Caco-2 (cell line): ENCODE measurements at regions not wholly inside any gene's neighbourhood (a gene's known extent, or its start where the extent isn't known, plus 50 kb on each side); places are given as distances from the start of the nearest gene placed in this dataset.

ENCODE experiments used
- BruUV-seq: library from RNA; stranded (reverse); fragments of 400-500 nt; replicated peaks from 2 replicates; lab custom pipeline; 2021; lab: Mats Ljungman, UMichigan
- CTCF ChIA-PET: fragments of 300-600 bp; sonication (Branson Sonifier 250); formaldehyde crosslinking; loops from one replicate; lab custom pipeline; 2022; ENCODE audit warnings: antibody characterized with exemption; lab: Charles Lee
- POLR2A ChIA-PET: fragments of 300-600 bp; sonication (Branson Sonifier 250); formaldehyde crosslinking; loops from one replicate; lab custom pipeline; 2022; ENCODE audit warnings: antibody characterized with exemption; lab: Charles Lee
- DNase-seq, 2 experiments: peaks; one replicate each; pipeline versions ENCODE4 v3.0.0 to v3.0.0-alpha.2; 2020 to 2022
- H3K27me3 ChIP-seq: replicated peaks from 2 replicates; pipeline ENCODE4 v1.6.0; 2011; ENCODE audit warnings: low read length; ENCODE audit not compliant: control insufficient read depth, insufficient read depth
- H3K36me3 ChIP-seq: 2 replicates; pipeline ENCODE4 v1.5.1; 2011; ENCODE audit warnings: low read length; ENCODE audit not compliant: control insufficient read depth, insufficient read depth
- H3K4me1 ChIP-seq: fragments of 250-450 bp; sonication (Bioruptor Pico); 2 replicates; pipeline ENCODE4 v1.5.1; 2020; ENCODE audit warnings: mild to moderate bottlenecking
- H3K4me3 ChIP-seq: 2 replicates; pipeline ENCODE4 v1.5.1; 2011; ENCODE audit warnings: low read depth, mild to moderate bottlenecking, control low read depth, low read length
- H3K9me3 ChIP-seq: fragments of 250-450 bp; sonication (Bioruptor Pico); 2 replicates; pipeline ENCODE4 v1.5.1; 2020; ENCODE audit warnings: mild to moderate bottlenecking, moderate library complexity
- H3K27ac Mint-ChIP-seq: one replicate; pipeline ENCODE4 v1.8.0; 2022; ENCODE audit warnings: mixed read lengths; ENCODE audit not compliant: unreplicated experiment
- H3K27me3 Mint-ChIP-seq: one replicate; pipeline ENCODE4 v1.8.0; 2022; ENCODE audit warnings: mixed read lengths; ENCODE audit not compliant: insufficient read depth, unreplicated experiment
- H3K36me3 Mint-ChIP-seq: one replicate; pipeline ENCODE4 v1.8.0; 2022; ENCODE audit warnings: mild to moderate bottlenecking, mixed read lengths; ENCODE audit not compliant: insufficient read depth, unreplicated experiment
- H3K4me1 Mint-ChIP-seq: one replicate; pipeline ENCODE4 v1.8.0; 2022; ENCODE audit warnings: low read depth, mixed read lengths; ENCODE audit not compliant: unreplicated experiment
- H3K4me3 Mint-ChIP-seq: one replicate; pipeline ENCODE4 v1.8.0; 2022; ENCODE audit warnings: mild to moderate bottlenecking, moderate library complexity, mixed read lengths; ENCODE audit not compliant: unreplicated experiment
- H3K9me3 Mint-ChIP-seq: one replicate; pipeline ENCODE4 v1.8.0; 2022; ENCODE audit warnings: mixed read lengths; ENCODE audit not compliant: unreplicated experiment
- intact Hi-C: fragments of 100-400 bp; cut with micrococcal nuclease; formaldehyde crosslinking; loops from one replicate; pipeline ENCODE4 v1.10.0; 2022; ENCODE audit not compliant: unreplicated experiment
- TF ChIP-seq, protein P1 (sequence below), 2 experiments: fragments of 200-600 bp in 1 of 2; IDR thresholded peaks; 1 replicate in 1 of 2; 2 replicates in 1 of 2; pipeline versions ENCODE4 v1.5.1 to v1.8.0; 2011 to 2022; ENCODE audit warnings: antibody characterized with exemption in 1 of 2, control low read depth in 1 of 2, inconsistent platforms in 1 of 2, low read depth in 1 of 2, low read length in 1 of 2, mild to moderate bottlenecking in 1 of 2, moderate library complexity in 1 of 2; ENCODE audit not compliant: insufficient read depth in 1 of 2, severe bottlenecking in 1 of 2, unreplicated experiment in 1 of 2

DNA sequence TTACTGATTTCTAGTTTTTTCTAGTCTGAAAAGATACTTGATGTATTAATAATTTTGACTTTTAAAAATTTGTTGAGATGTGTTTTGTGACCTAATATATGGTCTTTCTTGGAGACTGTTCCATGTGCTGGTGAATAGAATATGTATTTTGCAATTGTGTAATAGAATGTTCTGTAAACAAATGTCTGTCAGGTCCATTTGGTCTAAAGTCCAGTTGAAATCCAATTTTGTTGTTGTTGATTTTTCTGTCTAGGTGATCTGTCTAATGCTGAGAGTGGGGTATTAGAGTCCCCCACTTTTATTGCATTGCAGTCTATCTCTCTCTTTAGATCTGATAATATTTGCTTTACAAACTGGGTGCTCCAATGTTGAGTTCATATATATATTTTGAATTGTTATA, 175.8 kb downstream of the RPAP3 start:
- H3K9me3 ChIP-seq = peaks cover 16% of the 10 kb centered on the region
- Mint-ChIP-seq H3K9me3 (peaks cover 37% of the 10 kb centered on the region), H3K4me1 (no peaks in the 10 kb centered on the region), H3K4me3 (no peak overlapping the region), H3K36me3 (no peaks in the 10 kb centered on the region), H3K27ac (no peak overlapping the region), H3K27me3 (peaks cover 18% of the 10 kb centered on the region)
- H3K4me3 ChIP-seq = no peak overlapping the region
- no peak for DNase-seq
- TF ChIP-seq, protein P1, sequence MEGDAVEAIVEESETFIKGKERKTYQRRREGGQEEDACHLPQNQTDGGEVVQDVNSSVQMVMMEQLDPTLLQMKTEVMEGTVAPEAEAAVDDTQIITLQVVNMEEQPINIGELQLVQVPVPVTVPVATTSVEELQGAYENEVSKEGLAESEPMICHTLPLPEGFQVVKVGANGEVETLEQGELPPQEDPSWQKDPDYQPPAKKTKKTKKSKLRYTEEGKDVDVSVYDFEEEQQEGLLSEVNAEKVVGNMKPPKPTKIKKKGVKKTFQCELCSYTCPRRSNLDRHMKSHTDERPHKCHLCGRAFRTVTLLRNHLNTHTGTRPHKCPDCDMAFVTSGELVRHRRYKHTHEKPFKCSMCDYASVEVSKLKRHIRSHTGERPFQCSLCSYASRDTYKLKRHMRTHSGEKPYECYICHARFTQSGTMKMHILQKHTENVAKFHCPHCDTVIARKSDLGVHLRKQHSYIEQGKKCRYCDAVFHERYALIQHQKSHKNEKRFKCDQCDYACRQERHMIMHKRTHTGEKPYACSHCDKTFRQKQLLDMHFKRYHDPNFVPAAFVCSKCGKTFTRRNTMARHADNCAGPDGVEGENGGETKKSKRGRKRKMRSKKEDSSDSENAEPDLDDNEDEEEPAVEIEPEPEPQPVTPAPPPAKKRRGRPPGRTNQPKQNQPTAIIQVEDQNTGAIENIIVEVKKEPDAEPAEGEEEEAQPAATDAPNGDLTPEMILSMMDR (IDR thresholded peaks at IDR 0.05; ENCODE audit: insufficient read depth in 1 of 2, low read depth in 1 of 2, low read length in 1 of 2, severe bottlenecking in 1 of 2, unreplicated experiment in 1 of 2) = no peak
- BruUV-seq = no TSS peak
- ChIA-PET CTCF (no interaction called here), POLR2A (no interaction called here)
- H3K27me3 ChIP-seq = no peaks in the 10 kb centered on the region
- H3K4me1 ChIP-seq = no peaks in the 10 kb centered on the region
- no peaks in the 10 kb centered on the region for H3K36me3 ChIP-seq
- intact Hi-C loops = no loop called here

DNA sequence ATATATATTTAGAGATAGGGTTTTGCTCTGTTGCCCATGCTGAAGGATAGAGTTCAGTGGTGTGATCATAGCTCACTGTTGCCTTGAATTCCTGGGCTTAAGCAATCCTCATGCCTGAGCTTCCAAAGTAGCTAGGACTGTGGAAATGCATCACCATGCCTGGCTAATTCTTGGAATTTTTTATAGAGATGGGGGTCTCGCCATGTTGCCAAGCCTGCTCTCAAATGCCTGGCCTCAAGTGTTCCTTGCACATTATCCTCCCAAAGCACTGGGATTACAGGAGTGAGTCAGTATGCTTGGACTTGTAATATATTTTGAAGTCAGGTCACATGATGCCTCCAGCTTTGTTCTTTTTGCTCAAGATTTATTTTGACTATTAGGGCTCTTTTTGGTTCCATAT, 178.0 kb downstream of the RPAP3 start:
- CTCF ChIA-PET = no interaction called here
- Mint-ChIP-seq H3K9me3 (peaks cover 37% of the 10 kb centered on the region), H3K27ac (no peak overlapping the region), H3K4me1 (no peaks in the 10 kb centered on the region), H3K27me3 (peaks cover 22% of the 10 kb centered on the region), H3K36me3 (no peaks in the 10 kb centered on the region), H3K4me3 (no peak overlapping the region)
- POLR2A ChIA-PET = no interaction called here
- no peak for DNase-seq
- no peaks in the 10 kb centered on the region for H3K4me1 ChIP-seq
- H3K9me3 ChIP-seq = peaks cover 16% of the 10 kb centered on the region
- no peaks in the 10 kb centered on the region for H3K36me3 ChIP-seq
- intact Hi-C loops = no loop called here
- H3K4me3 ChIP-seq = no peak overlapping the region
- TF ChIP-seq, protein P1 (IDR thresholded peaks at IDR 0.05; ENCODE audit: insufficient read depth in 1 of 2, low read depth in 1 of 2, low read length in 1 of 2, severe bottlenecking in 1 of 2, unreplicated experiment in 1 of 2) = no peak
- no peaks in the 10 kb centered on the region for H3K27me3 ChIP-seq
- BruUV-seq = no TSS peak

DNA sequence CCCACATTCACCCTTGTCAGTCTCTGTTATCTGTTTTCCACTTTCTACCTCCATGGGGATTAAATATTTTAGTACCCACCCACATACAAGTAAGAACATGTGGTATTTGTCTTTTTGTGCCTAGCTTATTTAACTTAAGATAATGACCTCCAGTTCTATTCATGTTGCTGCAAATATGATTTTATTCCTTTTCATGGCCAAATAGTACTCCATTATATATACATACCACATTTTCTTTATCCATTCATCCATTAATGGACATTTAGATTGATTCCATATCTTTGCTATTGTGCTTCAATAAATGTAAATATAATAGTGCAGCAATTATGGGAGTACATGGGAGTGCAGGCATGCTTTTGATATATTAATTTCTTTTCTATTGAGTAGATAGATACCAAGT, 185.8 kb downstream of the RPAP3 start:
- Mint-ChIP-seq H3K27ac (no peak overlapping the region), H3K36me3 (no peaks in the 10 kb centered on the region), H3K4me1 (no peaks in the 10 kb centered on the region), H3K4me3 (no peak overlapping the region), H3K27me3 (peaks cover 7% of the 10 kb centered on the region), H3K9me3 (peaks cover 31% of the 10 kb centered on the region)
- intact Hi-C loops = no loop called here
- TF ChIP-seq, protein P1 (IDR thresholded peaks at IDR 0.05; ENCODE audit: insufficient read depth in 1 of 2, low read depth in 1 of 2, low read length in 1 of 2, severe bottlenecking in 1 of 2, unreplicated experiment in 1 of 2) = no peak
- POLR2A ChIA-PET = no interaction called here
- Histone ChIP-seq H3K4me1 (no peaks in the 10 kb centered on the region), H3K4me3 (no peak overlapping the region), H3K36me3 (no peaks in the 10 kb centered on the region), H3K27me3 (no peaks in the 10 kb centered on the region), H3K9me3 (peaks cover 22% of the 10 kb centered on the region)
- no peak for DNase-seq
- CTCF ChIA-PET = no interaction called here
- BruUV-seq = no TSS peak
